Cardiac muscle cell (in vitro differentiated cells and primary cell): ENCODE measurements at regions not wholly inside any gene's neighbourhood (a gene's known extent, or its start where the extent isn't known, plus 50 kb on each side); places are given as distances from the start of the nearest gene placed in this dataset.

ENCODE experiments used
- DNase-seq, 2 donors: peaks; one replicate each; pipeline versions ENCODE4 v3.0.0 to v3.0.0-alpha.2; 2010 to 2017; ENCODE audit warnings: low read depth in 1 of 2, low spot score in 1 of 2
- H3K27ac ChIP-seq: fragments of 200-600 bp; sonication (generic); 2 replicates; pipeline ENCODE4 v1.5.1; 2016
- H3K27me3 ChIP-seq: fragments of 200-600 bp; sonication (generic); 2 replicates; pipeline ENCODE4 v1.6.0; 2016; ENCODE audit warnings: control low read depth
- H3K36me3 ChIP-seq: fragments of 200-600 bp; sonication (generic); 2 replicates; pipeline ENCODE4 v1.5.1; 2016; ENCODE audit warnings: control low read depth
- H3K4me1 ChIP-seq: fragments of 200-600 bp; sonication (generic); 2 replicates; pipeline ENCODE4 v1.8.1; 2017; ENCODE audit warnings: low read depth, mild to moderate bottlenecking, mixed run types
- H3K4me3 ChIP-seq: fragments of 200-600 bp; sonication (generic); 2 replicates; pipeline ENCODE4 v1.5.1; 2016; ENCODE audit warnings: mild to moderate bottlenecking
- H3K9me3 ChIP-seq: fragments of 200-600 bp; sonication (generic); 2 replicates; pipeline ENCODE4 v1.5.1; 2017; ENCODE audit warnings: low read depth, mild to moderate bottlenecking, control low read depth
- TF ChIP-seq, protein P1 (sequence below): IDR thresholded peaks from 2 replicates; pipeline ENCODE4 v1.5.1; 2012; ENCODE audit warnings: low read depth, mild to moderate bottlenecking, low read length

GRCh38 chr9:135267191-135267809, 179.8 kb downstream of the OLFM1 start:
- no peaks in the 10 kb centered on the region for H3K4me1 ChIP-seq
- TF ChIP-seq, protein P1, sequence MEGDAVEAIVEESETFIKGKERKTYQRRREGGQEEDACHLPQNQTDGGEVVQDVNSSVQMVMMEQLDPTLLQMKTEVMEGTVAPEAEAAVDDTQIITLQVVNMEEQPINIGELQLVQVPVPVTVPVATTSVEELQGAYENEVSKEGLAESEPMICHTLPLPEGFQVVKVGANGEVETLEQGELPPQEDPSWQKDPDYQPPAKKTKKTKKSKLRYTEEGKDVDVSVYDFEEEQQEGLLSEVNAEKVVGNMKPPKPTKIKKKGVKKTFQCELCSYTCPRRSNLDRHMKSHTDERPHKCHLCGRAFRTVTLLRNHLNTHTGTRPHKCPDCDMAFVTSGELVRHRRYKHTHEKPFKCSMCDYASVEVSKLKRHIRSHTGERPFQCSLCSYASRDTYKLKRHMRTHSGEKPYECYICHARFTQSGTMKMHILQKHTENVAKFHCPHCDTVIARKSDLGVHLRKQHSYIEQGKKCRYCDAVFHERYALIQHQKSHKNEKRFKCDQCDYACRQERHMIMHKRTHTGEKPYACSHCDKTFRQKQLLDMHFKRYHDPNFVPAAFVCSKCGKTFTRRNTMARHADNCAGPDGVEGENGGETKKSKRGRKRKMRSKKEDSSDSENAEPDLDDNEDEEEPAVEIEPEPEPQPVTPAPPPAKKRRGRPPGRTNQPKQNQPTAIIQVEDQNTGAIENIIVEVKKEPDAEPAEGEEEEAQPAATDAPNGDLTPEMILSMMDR: no peak
- DNase-seq: no peak
- no peaks in the 10 kb centered on the region for H3K36me3 ChIP-seq
- H3K27ac ChIP-seq: no peak overlapping the region
- no peaks in the 10 kb centered on the region for H3K9me3 ChIP-seq
- no peaks in the 10 kb centered on the region for H3K27me3 ChIP-seq
- H3K4me3 ChIP-seq: no peak overlapping the region

DNA sequence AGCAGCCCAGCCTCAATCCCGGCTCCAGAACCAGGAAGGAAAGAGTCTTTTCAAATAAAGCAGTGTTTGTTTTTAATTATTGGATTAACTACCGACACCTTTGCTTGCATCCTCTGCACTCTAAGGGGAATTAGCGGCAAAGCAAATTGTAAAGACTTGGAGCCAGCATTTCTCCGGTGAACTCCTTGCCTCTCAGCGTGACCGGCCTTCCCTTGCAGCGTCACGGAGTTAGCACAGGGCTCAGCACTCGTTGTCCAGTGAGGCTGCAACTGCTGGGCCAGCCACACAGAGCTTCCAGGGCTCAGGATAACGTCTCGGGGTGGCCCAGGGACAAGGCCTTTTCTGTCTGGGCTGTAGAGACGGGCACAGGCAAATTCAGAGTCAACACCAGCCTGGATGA, 180.6 kb downstream of the OLFM1 start:
- H3K36me3 ChIP-seq: no peaks in the 10 kb centered on the region
- H3K27me3 ChIP-seq: no peaks in the 10 kb centered on the region
- no peak overlapping the region for H3K4me3 ChIP-seq
- DNase-seq: no peak
- no peaks in the 10 kb centered on the region for H3K9me3 ChIP-seq
- no peaks in the 10 kb centered on the region for H3K4me1 ChIP-seq
- no peak overlapping the region for H3K27ac ChIP-seq
- TF ChIP-seq, protein P1: no peak

DNA sequence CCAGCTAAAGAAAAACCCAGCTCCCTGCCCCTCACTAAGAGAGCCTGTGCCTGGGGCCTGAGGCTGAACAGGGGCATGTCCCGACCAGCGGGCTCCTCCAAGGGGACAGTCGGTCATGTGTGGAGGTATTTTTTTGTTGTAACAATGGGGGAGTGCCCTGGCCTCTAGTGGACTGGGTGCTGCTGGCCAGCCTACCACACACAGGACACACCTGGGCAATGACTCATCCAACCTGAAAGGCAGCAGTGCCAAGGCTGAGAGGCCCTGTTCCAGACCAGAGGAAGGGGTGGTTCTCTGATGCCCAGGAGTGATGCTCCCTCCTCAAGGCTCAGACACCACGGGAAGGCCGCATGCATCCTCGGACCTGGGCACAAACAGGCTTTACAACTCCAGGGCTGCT, 181.5 kb downstream of the OLFM1 start:
- Histone ChIP-seq H3K9me3 (no peaks in the 10 kb centered on the region), H3K27me3 (no peaks in the 10 kb centered on the region), H3K36me3 (no peaks in the 10 kb centered on the region), H3K4me1 (no peaks in the 10 kb centered on the region), H3K4me3 (no peak overlapping the region), H3K27ac (no peak overlapping the region)
- TF ChIP-seq, protein P1: no peak
- no peak for DNase-seq

- no peaks in the 10 kb centered on the region for H3K9me3 ChIP-seq
- TF ChIP-seq, protein P1: no peak
- DNase-seq: no peak
- H3K36me3 ChIP-seq: no peaks in the 10 kb centered on the region
- H3K4me3 ChIP-seq: no peak overlapping the region
- H3K4me1 ChIP-seq: no peaks in the 10 kb centered on the region
- no peaks in the 10 kb centered on the region for H3K27me3 ChIP-seq
- no peak overlapping the region for H3K27ac ChIP-seq
Observed at GRCh38 chr9:135269912-135270830, 182.7 kb downstream of the OLFM1 start.

GRCh38 chr9:135271425-135271824, 184.0 kb downstream of the OLFM1 start:
- Histone ChIP-seq H3K4me1 (no peaks in the 10 kb centered on the region), H3K27ac (no peak overlapping the region), H3K27me3 (no peaks in the 10 kb centered on the region), H3K4me3 (no peak overlapping the region), H3K36me3 (no peaks in the 10 kb centered on the region), H3K9me3 (no peaks in the 10 kb centered on the region)
- no peak for DNase-seq
- TF ChIP-seq, protein P1: no peak
